OCI-M2 (cell line): ENCODE measurements at regions not wholly inside any gene's neighbourhood (a gene's known extent, or its start where the extent isn't known, plus 50 kb on each side); places are given as distances from the start of the nearest gene placed in this dataset.
"Not testable (repeated sequence)": the region's sequence is repeated elsewhere in the genome, so short reads cannot be mapped to it uniquely, and the experiment has no call there.

Experiments
- DNase-seq: peaks from one replicate; lab custom pipeline; 2025; ENCODE audit not compliant: unreplicated experiment; lab: John Stamatoyannopoulos, UW

DNA sequence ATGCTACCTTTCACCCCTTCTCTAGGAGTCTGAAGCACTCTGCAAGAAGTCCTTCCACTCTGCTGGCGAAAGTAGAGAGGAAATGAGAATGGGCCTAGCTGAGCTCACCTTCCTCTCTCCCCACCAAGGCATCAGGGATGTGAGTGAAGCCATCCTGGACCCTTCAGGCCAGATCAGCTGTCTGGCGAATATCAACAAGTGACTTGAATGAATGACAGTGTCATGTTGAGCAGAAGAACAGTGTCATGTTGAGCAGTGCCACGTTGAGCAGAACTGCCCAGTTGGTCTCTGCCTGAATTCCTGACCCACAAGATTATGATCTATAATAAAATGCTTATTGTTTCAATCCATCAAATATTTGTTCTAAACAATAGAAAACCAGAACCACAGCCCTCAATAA is 166.2 kb upstream of the RFC3 start:
- no peak for DNase-seq

DNA sequence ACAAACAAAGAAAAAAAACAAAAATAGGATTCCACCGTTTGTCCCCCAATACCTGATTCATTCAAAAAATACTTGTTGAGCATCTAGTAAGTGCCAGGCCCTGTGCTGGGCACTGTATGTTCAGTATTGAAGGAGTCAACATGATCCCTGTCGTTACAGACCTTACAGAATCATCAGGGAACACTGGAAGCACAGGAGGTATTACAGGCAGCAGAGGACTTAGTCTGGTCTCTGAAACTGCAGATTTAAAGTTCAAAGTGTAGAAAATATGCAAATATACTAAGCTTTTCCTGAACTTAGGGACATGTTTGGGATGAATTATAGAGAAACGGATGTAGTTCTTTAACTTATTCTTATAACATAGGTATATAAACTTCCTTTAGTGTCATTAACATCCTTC is 160.7 kb upstream of the RFC3 start:
- DNase-seq: no peak

DNA sequence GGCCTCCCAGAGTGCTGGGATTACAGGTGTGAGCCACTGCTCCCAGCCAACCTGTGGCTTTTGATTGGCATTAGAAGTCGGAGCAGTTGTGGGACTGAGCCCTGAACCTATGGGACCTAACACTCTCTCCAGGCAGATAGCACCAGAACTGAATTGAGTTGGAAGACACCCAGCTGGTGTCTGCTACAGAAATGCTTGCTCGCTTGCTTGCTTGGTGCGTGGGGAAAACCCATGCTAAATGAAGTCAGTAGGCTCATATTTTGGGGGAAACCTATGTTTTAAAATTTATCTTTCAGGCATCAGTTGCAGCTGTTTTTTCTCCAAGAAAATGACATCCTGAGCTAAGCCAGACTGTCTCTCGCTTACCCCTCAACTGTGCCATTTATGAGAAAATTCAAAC is 158.5 kb upstream of the RFC3 start:
- DNase-seq: no peak

DNA sequence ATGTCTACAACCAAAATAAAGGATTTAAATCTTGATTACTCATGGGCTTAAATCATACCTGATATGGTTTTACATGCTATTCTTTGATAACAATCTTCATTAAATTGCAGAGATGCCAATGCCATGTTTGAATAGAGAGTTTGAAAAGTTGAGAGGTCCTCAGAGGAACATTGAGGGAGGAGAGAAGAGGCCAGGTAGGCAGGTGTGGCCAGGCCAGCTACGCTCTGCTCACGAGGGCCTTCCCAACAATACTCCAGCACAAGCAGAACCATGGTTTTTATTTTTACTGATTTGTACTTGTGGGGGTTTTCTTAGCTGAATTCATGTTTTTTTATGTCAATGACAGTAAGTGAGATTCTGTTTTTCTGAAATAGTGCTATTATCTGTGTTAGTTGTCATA is 158.1 kb upstream of the RFC3 start:
- DNase-seq: no peak

DNA sequence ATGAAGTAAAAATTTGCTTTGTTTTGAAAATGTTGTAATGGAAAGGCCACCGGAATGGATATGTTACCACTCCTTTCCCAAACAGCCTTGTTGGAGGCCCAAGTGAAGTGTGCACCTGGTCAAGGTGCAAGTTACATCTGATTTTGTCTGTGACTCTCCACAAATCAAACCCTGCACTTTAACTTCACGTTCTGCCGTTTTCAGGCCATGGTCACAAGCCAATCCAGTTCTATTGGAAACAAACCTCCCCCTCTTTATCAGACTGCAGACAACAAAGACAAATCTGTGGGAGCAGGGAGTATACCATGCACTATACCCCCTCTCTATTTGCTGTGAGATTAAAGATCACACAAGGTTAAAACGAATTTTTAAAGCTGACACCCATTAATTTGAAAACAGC is 155.6 kb upstream of the RFC3 start:
- DNase-seq: no peak

DNA sequence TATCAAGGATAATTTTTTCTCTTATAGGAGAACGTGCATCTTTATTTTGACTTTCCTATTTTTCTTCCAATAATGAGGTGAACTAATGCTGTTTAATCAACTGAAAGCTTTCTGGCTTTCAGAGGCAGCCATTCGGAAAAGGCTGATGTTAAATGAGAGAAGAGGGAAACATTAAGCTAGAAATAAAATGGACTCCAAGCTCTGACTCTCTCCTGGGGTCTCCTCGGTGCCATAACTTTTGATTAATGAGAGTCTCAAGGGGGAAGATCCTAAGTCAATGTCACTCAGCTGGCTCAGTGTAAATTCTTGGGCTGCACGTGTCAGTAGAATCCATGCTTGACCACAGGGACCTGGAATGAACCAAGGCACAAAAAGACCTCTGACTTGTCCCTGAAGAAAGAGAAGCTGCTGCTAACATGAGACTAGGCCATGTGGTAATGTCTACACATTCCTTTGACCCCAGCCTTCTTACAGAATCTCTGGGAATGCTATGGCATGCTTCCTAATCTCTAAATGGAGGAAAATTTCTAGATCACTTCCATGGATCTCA is 152.2 kb upstream of the RFC3 start:
- no peak for DNase-seq

DNA sequence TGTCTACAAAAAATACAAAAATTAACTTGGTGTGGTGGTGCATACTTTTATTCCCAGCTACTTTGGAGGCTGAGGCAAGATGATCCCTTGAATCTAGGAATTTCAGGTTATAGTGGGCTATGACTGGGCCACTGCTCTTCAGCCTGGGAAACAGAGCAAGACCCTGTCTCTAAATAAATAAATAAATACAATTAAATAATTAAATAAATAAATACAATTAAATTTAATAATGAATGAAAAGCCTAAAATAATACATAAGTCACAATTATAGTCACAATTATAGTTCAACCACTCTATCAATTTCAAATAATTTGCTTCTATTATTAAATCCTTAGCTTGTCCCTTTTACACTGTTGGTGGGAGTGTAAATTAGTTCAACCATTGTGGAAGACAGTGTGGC is 146.4 kb upstream of the RFC3 start:
- DNase-seq: no peak

DNA sequence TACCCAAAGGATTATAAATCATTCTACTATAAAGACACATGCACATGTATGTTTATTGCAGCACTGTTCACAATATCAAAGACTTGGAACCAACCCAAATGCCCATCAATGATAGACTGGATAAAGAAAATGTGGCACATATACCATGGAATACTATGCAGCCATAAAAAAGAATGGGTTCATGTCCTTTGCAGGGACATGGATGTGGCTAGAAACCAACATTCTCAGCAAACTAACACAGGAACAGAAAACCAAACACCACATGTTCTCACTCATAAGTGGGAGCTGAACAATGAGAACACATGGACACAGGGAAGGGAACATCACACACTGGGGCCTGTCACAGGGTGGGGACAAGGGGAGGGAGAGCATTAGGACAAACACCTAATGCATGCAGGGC is 145.9 kb upstream of the RFC3 start:
- not testable (repeated sequence) for DNase-seq

DNA sequence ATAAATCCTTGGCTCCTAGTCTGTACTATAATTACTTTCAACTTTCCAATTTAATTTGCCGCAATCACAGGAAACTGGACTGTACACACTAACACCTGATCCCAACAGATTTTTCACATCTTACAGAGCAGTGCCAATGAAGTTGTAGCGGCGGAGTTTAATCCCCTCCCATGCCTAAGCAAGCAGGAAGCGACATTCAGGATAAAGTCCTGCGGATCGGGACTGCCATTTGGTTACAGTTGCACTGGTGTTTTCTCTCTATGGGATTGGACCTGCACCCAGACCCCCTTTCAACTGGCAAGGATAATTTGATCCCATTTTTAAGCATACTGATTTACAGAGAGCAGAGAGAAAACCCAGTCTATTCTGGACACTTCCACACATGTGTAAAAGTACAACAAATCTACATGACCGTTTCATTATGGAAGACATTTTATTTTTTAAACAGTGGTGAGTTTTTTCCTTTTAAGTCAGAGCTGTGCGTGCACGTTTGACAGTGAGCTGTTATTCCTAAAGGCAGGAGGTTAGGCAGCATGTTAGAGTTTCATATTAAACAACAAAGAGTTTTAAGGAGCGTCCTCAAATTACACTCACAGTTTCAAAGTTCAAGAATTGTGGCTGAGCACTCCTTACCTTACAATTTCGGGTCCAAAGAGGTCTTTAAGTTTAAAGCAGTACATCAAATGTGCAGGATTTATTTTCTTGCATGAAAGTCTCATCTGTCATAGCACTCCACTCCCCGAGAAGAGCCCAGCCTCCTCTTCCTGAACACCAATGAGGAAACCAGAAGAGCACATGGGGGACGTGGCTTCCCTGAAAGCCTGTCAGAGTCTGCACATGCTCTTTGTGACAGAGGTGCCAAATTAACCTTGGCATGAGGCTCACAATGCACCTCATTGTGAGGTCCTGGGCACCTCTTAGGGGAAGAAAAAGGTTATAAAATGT is 141.6 kb upstream of the RFC3 start:
- no peak for DNase-seq

DNA sequence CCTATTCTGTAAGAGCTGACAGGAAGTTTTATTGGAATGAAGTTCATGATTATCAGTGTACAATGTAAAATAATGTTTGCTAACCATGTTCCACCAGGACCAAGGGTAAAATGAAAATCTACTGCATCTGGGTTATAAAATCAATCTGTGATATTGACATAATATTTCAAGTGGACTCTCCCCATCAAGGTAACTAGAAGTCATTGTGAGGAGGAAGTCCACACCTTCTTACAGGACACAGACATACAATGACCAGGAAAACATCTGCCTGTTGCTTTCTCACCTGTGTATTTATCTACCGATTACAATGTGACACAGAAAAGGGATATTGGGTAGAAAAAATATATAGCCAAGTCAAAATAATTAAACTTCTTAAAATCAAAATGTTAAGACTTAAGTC is 140.7 kb upstream of the RFC3 start:
- no peak for DNase-seq

DNA sequence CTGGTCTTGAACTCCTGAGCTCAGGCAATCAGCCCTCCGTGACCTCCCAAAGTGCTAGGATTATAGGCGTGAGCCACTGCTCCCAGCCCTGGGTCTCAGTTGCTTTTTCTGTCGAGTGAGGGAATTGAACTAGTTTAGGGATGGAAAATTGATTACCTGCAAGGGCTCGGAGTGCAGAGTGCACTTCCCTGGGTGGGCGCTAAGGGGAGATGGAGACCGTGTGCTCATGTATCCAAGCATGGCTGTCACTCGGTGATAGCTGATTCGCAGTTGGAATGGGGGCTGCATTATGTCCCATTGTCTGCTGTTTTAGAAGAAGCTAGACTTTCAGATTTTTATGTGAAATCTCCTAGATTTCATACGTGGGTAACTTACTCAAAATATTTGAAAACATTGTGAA is 139.9 kb upstream of the RFC3 start:
- no peak for DNase-seq

DNA sequence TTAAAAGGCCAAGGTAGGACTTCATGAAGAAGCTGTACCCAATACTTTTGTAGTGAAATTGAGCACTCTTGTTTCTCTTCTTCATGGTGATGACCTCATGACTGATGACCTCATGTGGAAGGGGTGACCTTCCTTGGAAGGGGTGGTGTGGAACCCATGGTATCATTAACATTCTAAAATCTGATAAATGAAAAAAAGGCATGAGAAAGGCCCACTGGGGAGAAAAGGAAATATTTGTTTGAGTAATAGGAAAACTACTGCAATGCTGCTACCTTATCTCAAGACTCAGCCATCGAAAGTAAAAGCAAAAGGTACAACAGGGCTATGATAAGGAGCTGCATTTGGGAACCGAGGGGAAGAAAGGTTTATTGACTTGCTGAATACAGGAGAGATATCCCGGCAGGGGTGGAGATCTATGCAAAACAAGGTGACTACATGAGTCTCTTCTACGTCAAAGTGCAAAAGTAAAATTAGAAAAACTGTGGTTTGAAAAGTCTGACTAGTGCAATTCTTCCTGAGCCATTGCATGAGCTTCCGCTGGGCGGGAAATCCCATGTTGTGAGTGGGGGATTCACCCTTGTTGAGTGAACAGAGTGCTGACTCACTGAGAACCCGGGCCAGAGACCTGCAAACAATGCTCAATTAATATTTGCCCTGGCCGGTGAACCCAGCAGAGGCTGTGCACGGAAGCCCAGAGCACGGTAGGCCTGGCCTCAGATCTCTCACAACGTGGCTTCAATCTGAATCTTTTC is 138.9 kb upstream of the RFC3 start:
- DNase-seq: no peak

DNA sequence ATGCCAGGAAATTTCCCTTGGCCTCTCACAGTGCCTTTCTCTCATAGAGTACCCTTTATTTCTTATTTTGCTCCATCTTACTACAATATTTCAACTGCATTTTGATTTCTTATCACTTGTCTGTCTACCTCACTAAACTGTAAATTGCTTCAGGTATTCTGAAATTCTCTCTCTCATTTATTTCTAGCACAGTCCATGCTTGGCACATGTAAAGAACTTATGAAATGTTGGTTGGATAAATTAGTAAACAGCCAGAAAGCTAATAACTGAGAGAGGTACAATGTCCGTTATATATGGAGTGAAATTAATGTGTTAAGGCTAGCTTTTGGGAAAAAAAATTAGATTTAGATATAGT is 138.3 kb upstream of the RFC3 start:
- DNase-seq: no peak

DNA sequence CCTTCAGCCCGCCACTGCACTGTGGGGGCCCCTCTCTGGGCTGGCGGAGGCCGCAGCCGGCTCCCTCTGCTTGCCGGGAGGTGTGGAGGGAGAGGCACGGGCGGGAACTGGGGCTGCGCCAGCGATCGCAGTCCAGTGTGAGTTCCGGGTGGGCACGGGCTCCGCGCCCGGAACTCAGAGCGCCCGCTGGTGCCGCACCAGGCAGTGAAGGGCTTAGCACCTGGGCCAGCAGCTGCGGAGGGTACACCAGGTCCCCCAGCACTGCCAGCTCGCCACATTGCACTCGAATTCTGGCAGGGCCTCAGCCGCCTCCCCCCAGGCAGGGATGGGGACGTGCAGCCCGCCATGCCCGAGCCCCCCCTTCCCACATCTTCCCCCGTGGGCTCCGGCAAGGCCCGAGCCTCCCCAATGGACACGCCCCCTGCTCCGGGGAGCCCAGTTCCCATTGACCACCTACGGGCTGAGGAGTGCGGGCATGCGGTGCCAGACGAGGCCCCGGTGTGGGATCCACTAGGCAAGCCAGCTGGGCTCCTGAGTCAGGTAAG is 135.9 kb upstream of the RFC3 start:
- DNase-seq: no peak

DNA sequence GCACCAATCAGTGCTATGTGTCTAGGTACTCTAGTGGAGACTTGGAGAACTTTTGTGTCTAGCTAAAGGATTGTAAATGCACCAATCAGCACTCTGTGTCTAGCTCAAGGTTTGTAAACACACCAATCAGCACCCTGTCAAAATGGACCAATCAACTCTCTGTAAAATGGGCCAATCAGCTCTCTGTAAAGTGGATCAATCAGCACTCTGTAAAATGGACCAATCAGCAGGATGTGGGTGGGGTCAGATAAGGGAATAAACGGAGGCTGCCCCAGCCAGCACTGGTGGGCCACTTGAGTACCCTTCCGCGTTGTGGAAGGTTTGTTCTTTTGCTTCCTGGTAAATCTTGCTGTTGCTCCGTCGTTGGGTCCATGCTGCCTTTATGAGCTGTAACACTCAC is 135.3 kb upstream of the RFC3 start:
- DNase-seq: not testable (repeated sequence)

DNA sequence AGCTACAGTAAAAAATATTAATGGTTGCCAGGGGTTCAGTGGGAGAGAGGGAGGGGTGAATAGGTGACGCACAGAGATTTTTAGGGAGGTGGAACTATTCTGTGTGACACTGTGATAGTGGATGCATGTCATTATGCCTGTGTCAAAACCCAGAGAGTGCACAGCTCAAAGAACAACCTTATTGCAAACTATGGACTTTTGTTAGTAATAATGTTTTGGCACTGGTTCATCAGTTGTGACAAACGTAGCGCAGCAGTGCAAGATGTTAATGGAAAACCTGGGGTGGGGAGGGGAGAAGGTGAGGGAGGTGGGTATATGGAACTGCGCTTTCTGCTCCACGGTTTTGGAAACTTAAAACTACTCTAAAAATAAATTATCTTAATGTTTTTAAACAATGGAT is 134.6 kb upstream of the RFC3 start:
- no peak for DNase-seq

DNA sequence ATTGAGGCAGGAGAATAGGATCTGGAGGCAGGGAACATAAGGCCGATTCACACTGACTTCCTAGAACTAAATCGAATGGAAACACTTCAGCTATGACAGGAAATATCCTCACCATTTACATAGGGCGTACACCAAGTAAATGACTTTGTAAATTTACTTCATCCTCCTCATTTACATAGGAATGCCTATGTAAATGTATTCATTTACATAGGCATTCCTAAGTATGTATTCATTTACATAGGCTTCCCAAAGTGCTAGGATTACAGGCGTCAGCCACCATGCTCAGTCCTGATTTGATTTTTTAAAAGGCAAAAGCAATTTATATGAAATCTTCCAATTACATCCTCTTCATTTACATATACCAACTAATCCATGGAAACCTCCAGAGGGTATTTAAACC is 133.1 kb upstream of the RFC3 start:
- DNase-seq: no peak

DNA sequence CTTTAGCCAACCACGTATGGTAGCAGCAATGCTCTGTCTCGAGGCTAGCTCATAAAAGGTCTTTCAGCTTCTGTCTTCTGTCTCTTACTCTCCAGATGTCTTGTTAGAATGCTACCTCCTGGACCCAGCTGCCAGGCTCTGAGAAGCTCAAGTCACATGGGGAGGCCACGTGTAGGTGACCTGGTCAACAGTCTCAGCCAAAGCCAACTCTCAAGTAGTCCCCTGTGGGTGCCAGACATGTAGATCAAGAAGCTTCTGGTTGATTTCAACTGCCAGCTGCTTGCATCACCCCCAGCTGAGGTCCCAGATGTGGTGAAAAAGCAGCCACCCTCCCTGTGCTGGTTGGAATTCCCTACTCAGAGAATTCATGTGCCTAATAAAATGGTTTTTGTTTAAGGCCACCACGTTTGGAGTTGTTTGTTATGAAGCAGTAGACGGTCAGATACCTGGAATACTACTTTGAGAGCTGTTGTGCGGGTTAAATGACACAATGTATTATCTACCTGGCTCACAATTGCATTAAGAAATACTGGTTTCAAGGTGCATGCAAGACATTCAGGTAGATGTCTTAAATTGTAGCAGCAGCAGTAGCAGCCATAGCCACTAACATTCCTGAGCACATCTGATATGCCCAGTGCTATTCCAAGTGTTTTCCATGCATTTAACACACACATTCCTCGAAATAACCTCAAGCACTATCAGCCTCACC is 131.0 kb upstream of the RFC3 start:
- DNase-seq: no peak

DNA sequence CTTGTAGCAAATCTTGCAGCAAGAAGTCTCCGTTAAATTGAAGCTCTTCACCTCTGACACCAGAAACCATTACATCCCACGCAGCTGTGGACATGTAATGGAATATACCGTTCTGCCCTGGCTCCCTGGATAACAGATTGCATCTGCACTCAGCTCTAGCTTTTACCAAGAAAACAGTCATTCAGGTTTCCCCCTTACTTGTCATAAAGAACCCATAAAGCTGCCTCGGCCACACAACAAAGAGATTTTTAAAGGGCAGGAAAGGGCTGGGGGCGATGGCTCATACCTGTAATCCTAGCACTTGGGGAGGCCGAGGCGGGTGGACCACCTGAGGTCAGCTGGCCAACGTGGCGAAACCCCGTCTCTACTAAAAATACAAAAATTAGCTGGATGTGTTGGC is 127.6 kb upstream of the RFC3 start:
- DNase-seq: no peak

DNA sequence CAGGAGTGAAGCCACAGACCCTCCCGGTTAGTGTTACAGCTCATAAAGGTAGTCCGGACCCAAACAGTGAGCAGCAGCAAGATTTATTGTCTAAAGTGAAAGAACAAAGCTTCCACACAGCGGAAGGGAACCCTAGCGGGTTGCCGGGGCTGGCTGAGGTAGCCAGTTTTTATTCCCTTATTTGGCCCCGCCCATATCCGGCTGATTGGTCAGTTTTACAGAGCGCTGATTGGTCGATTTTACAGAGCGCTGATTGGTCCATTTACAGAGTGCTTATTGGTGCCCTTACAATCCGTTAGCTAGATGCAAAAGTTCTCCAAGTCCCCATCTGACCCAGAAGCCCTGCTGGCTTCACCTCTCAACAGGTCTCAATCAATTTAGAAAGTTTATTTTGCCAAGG is 126.0 kb upstream of the RFC3 start:
- no peak for DNase-seq

DNA sequence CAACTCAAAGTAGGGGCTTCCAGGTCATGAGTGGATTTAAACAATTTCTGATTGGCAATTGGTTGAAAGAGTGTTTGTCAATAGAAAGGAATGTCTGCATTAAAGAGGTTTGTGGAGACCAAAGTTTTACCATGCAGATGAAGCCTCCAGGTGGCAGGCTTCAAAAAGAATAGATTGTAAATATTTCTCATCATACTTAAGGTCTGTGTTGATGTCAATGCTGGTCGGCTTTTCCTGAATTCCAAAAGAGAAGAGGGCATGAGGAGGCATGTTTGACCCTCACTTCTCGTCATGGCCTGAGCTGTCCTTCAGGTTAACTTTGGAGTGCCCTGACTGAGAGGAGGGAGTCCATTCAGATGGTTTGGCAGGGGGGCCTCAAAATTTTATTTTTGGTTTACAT is 125.4 kb upstream of the RFC3 start:
- no peak for DNase-seq
